ENCODE measurements at regions not wholly inside any gene's neighbourhood (a gene's known extent, or its start where the extent isn't known, plus 50 kb on each side); places are given as distances from the start of the nearest gene placed in this dataset.
"Not testable (repeated sequence)": the region's sequence is repeated elsewhere in the genome, so short reads cannot be mapped to it uniquely, and the experiment has no call there.

GRCh38 chr11:116678887-116679286 is 93.9 kb downstream of the BUD13 start:
- Histone ChIP-seq H3K27ac (ENCODE audit: low read depth, low read length) (no peak overlapping the region), H3K4me2 (ENCODE audit: low read length) (no peak overlapping the region), H3K4me3 (ENCODE audit: low read length) (no peak overlapping the region), H3K27me3 (ENCODE audit: control insufficient read depth, low read length) (no peaks in the 10 kb centered on the region), H3K79me2 (ENCODE audit: control insufficient read depth, low read length) (no peaks in the 10 kb centered on the region), H4K20me1 (ENCODE audit: control insufficient read depth, insufficient read depth, low read depth, low read length) (no peaks in the 10 kb centered on the region), H3K9me3 (ENCODE audit: control insufficient read depth, insufficient read depth, low read length) (peaks cover 4% of the 10 kb centered on the region; the same call in 1 of the 2 replicates), H3K4me1 (ENCODE audit: control insufficient read depth, low read length) (no peaks in the 10 kb centered on the region), H3K9me2 (replicated peaks; ENCODE audit: control insufficient read depth, low read length) (no peaks in the 10 kb centered on the region), H3F3A (ENCODE audit: control insufficient read depth, insufficient read depth) (no peaks in the 10 kb centered on the region), H3K36me3 (ENCODE audit: control insufficient read depth, low read length) (no peaks in the 10 kb centered on the region)
- TF ChIP-seq EZH2phosphoT487 (IDR thresholded peaks at IDR 0.05; ENCODE audit: borderline replicate concordance, low read length) (no peak), CTCF (IDR thresholded peaks at IDR 0.05; ENCODE audit: low read depth, low read length, poor library complexity, severe bottlenecking) (no peak)

GRCh38 chr11:116667318-116667717 is 105.5 kb downstream of the BUD13 start:
- H3K27ac ChIP-seq (ENCODE audit: low read depth, low read length); H3K9me3 ChIP-seq (ENCODE audit: control insufficient read depth, insufficient read depth, low read length); H3K79me2 ChIP-seq (ENCODE audit: control insufficient read depth, low read length); H3K4me2 ChIP-seq (ENCODE audit: low read length); H3K9me2 ChIP-seq (replicated peaks; ENCODE audit: control insufficient read depth, low read length); H4K20me1 ChIP-seq (ENCODE audit: control insufficient read depth, insufficient read depth, low read depth, low read length); H3F3A ChIP-seq (ENCODE audit: control insufficient read depth, insufficient read depth); H3K36me3 ChIP-seq (ENCODE audit: control insufficient read depth, low read length); H3K27me3 ChIP-seq (ENCODE audit: control insufficient read depth, low read length); H3K4me1 ChIP-seq (ENCODE audit: control insufficient read depth, low read length); H3K4me3 ChIP-seq (ENCODE audit: low read length): not testable (repeated sequence)

GRCh38 chr11:116666673-116667249 is 106.0 kb downstream of the BUD13 start:
- H3K9me3 ChIP-seq (ENCODE audit: control insufficient read depth, insufficient read depth, low read length); H4K20me1 ChIP-seq (ENCODE audit: control insufficient read depth, insufficient read depth, low read depth, low read length); H3K4me1 ChIP-seq (ENCODE audit: control insufficient read depth, low read length); H3K9me2 ChIP-seq (replicated peaks; ENCODE audit: control insufficient read depth, low read length); H3F3A ChIP-seq (ENCODE audit: control insufficient read depth, insufficient read depth); H3K4me3 ChIP-seq (ENCODE audit: low read length); H3K27me3 ChIP-seq (ENCODE audit: control insufficient read depth, low read length); H3K79me2 ChIP-seq (ENCODE audit: control insufficient read depth, low read length); H3K4me2 ChIP-seq (ENCODE audit: low read length); H3K27ac ChIP-seq (ENCODE audit: low read depth, low read length); H3K36me3 ChIP-seq (ENCODE audit: control insufficient read depth, low read length): not testable (repeated sequence)

GRCh38 chr11:116665523-116665922 is 107.3 kb downstream of the BUD13 start:
- H3K79me2 ChIP-seq (ENCODE audit: control insufficient read depth, low read length) = no peaks in the 10 kb centered on the region
- H3K27ac ChIP-seq (ENCODE audit: low read depth, low read length) = no peak overlapping the region
- H3K4me3 ChIP-seq (ENCODE audit: low read length) = no peak overlapping the region
- TF ChIP-seq CTCF (IDR thresholded peaks at IDR 0.05; ENCODE audit: low read depth, low read length, poor library complexity, severe bottlenecking) (no peak), EZH2phosphoT487 (IDR thresholded peaks at IDR 0.05; ENCODE audit: borderline replicate concordance, low read length) (no peak)
- no peaks in the 10 kb centered on the region for H3K9me3 ChIP-seq (ENCODE audit: control insufficient read depth, insufficient read depth, low read length)
- no peaks in the 10 kb centered on the region for H3K4me1 ChIP-seq (ENCODE audit: control insufficient read depth, low read length)
- no peaks in the 10 kb centered on the region for H3K27me3 ChIP-seq (ENCODE audit: control insufficient read depth, low read length)
- H3K9me2 ChIP-seq (replicated peaks; ENCODE audit: control insufficient read depth, low read length) = no peaks in the 10 kb centered on the region
- no peaks in the 10 kb centered on the region for H3F3A ChIP-seq (ENCODE audit: control insufficient read depth, insufficient read depth)
- H3K36me3 ChIP-seq (ENCODE audit: control insufficient read depth, low read length) = no peaks in the 10 kb centered on the region
- no peak overlapping the region for H3K4me2 ChIP-seq (ENCODE audit: low read length)
- H4K20me1 ChIP-seq (ENCODE audit: control insufficient read depth, insufficient read depth, low read depth, low read length) = no peaks in the 10 kb centered on the region

Measured in DOHH2 (cell line).